BLaER1 treated with 17β-estradiol and CSF1 and Interleukin-3, amounts not matched to agents 10 nM and 100 nM (cell line): ENCODE measurements at regions not wholly inside any gene's neighbourhood (a gene's known extent, or its start where the extent isn't known, plus 50 kb on each side); places are given as distances from the start of the nearest gene placed in this dataset.

ENCODE experiments used
- H3K27ac ChIP-seq, 11 experiments: shearing (Covaris generic); formaldehyde crosslinking; 2 replicates each; pipeline ENCODE4 v1.8.1; 2022
- H3K27me3 ChIP-seq, 11 experiments: shearing (Covaris generic); formaldehyde crosslinking; 2 replicates each; pipeline ENCODE4 v1.8.1; 2022
- H3K36me3 ChIP-seq, 11 experiments: shearing (Covaris generic); formaldehyde crosslinking; 2 replicates each; pipeline ENCODE4 v1.8.1; 2022
- H3K4me1 ChIP-seq, 10 experiments: shearing (Covaris generic); formaldehyde crosslinking; 2 replicates each; pipeline ENCODE4 v1.8.1; 2022
- H3K4me2 ChIP-seq, 11 experiments: shearing (Covaris generic); formaldehyde crosslinking; 2 replicates each; pipeline ENCODE4 v1.8.1; 2022
- H3K4me3 ChIP-seq, 10 experiments: shearing (Covaris generic); formaldehyde crosslinking; 2 replicates each; pipeline ENCODE4 v1.8.1; 2022
- H3K9ac ChIP-seq, 11 experiments: shearing (Covaris generic); formaldehyde crosslinking; 2 replicates each; pipeline ENCODE4 v1.8.1; 2022
- H3K9me3 ChIP-seq, 11 experiments: shearing (Covaris generic); formaldehyde crosslinking; replicated peaks in 1 of 11; 2 replicates each; pipeline ENCODE4 v1.8.1; 2022
- H4K20me1 ChIP-seq, 11 experiments: shearing (Covaris generic); formaldehyde crosslinking; 2 replicates each; pipeline ENCODE4 v1.8.1; 2022
- Cebpa-rat ChIP-seq, 11 experiments: shearing (Covaris generic); IDR thresholded peaks; 2 replicates each; pipeline ENCODE4 v1.8.1; 2022

DNA sequence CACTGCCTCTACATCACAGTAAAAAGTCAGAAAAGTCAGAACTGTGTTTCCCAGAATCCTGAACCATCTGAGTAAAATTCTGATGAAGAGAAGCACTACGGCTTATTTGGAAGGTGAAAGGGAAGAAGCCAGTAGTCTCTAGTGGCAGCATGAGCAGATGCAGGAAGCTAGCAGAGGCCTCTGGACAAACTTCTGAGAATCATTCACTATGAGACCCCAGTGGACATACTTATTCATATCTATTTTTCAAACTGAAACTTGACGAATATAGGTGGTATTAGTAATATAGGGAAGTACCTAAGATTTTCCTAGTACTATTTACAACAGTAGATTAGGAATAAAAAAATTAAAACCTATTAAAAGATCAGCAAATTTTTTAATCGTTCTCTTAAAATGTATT, 272.8 kb upstream of the TTC14 start:
- Histone ChIP-seq H3K4me1 (no peaks in the 10 kb centered on the region), H3K4me2 (no peak overlapping the region), H3K9ac (no peak overlapping the region), H3K27ac (no peak overlapping the region), H3K36me3 (no peaks in the 10 kb centered on the region), H3K27me3 (no peaks in the 10 kb centered on the region), H3K4me3 (no peak overlapping the region), H3K9me3 (peaks cover 0 to 9% (median 0%) of the 10 kb centered on the region in 11 experiments; a peak in 2 of 22 replicates), H4K20me1 (no peaks in the 10 kb centered on the region)
- TF ChIP-seq Cebpa-rat (IDR thresholded peaks at IDR 0.05): no peak

DNA sequence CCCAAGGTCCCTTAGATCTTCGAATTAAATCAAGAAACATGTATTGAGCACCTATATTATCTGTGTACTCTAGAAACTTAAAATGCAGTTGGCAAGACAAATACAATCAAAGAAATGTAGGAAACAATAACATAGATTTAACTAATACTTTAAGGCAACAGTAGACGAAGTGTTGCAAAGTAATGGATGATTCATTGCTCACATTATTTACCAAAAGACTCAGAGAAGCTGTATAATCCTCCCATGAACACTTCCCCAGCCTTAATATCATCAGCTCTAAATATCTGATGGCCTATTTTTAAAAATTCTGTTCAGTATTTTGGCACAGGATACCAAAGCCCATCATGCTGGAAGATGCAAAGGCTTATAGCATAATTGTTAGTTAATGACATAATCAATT, 272.1 kb upstream of the TTC14 start:
- no peaks in the 10 kb centered on the region for H4K20me1 ChIP-seq
- no peaks in the 10 kb centered on the region for H3K27me3 ChIP-seq
- H3K4me3 ChIP-seq: no peak overlapping the region
- no peak overlapping the region for H3K27ac ChIP-seq
- H3K4me2 ChIP-seq: no peak overlapping the region
- H3K9me3 ChIP-seq: peaks cover 0 to 9% (median 0%) of the 10 kb centered on the region in 11 experiments; a peak in 2 of 22 replicates
- TF ChIP-seq Cebpa-rat (IDR thresholded peaks at IDR 0.05): no peak
- H3K36me3 ChIP-seq: no peaks in the 10 kb centered on the region
- no peaks in the 10 kb centered on the region for H3K4me1 ChIP-seq
- H3K9ac ChIP-seq: no peak overlapping the region

DNA sequence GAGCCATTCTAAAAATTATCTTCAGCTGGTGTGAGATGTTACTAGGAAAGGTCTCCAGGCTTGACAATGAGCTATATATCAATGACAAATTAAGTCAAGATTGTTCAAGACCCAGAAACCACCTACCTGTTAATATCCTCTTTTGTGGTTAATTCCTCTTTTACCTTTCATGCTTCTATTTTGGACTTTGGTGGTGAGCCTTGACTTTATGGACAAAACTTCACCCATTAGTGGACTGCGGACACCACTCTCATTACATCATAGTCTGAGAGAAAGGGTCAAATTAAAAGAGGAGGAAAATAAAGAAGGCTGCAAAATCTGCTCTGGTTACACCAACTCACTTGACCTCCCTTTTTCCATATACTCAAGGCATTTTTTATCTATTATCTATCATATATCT, 271.5 kb upstream of the TTC14 start:
- Histone ChIP-seq H4K20me1 (no peaks in the 10 kb centered on the region), H3K9me3 (peaks cover 0 to 9% (median 0%) of the 10 kb centered on the region in 11 experiments; a peak in 2 of 22 replicates), H3K9ac (no peak overlapping the region), H3K27me3 (no peaks in the 10 kb centered on the region), H3K4me3 (no peak overlapping the region), H3K4me1 (no peaks in the 10 kb centered on the region), H3K4me2 (no peak overlapping the region), H3K27ac (no peak overlapping the region), H3K36me3 (no peaks in the 10 kb centered on the region)
- TF ChIP-seq Cebpa-rat (IDR thresholded peaks at IDR 0.05): no peak

DNA sequence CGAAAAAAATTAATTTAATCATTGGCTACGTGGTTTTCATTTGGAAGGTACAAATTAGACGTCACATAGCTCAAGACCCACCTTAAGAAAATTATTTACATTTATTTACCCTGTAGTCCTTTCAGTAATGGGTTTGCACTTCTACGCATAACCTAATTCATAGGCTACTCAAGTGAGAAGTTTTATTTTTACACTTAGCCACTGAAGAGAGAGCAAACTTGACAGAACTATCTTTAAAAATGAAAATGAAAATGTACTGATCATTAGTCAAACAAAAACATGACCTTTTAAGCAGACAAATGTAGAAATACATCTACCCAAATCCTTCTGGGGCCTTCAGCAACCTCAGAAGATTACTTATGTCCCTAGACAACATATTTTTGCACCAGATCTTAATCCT, 269.4 kb upstream of the TTC14 start:
- no peak overlapping the region for H3K27ac ChIP-seq
- no peak overlapping the region for H3K9ac ChIP-seq

DNA sequence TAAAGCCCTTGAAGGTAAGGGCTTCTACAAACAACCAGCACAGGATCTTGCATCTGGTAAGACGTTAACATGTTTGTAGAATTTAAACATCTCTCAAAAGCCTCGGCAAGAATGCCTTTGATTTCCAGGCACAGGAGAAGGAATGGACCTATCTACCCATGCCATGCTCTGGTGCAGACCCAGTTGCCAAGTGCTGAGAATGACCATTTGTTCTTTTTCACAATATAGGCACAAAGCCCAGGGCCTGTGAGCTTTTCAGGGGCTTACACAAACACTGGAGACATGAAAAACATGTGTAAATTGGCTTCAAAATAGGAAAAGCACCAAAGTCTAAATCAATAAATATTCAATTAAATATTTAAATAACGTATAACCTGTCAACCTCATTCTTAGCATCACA, 266.9 kb upstream of the TTC14 start:
- Histone ChIP-seq H3K27me3 (no peaks in the 10 kb centered on the region), H3K4me2 (no peak overlapping the region), H4K20me1 (no peaks in the 10 kb centered on the region), H3K4me3 (no peak overlapping the region), H3K36me3 (no peaks in the 10 kb centered on the region), H3K9me3 (peaks cover 0 to 9% (median 0%) of the 10 kb centered on the region in 11 experiments; a peak in 2 of 22 replicates), H3K9ac (no peak overlapping the region), H3K4me1 (no peaks in the 10 kb centered on the region), H3K27ac (no peak overlapping the region)
- TF ChIP-seq Cebpa-rat (IDR thresholded peaks at IDR 0.05): no peak

More for the DNA sequence above, 269.4 kb upstream of the TTC14 start:
- H3K4me3 ChIP-seq: no peak overlapping the region
- H3K4me1 ChIP-seq: no peaks in the 10 kb centered on the region
- H3K27me3 ChIP-seq: no peaks in the 10 kb centered on the region
- H3K36me3 ChIP-seq: no peaks in the 10 kb centered on the region
- no peak overlapping the region for H3K4me2 ChIP-seq
- peaks cover 0 to 9% (median 0%) of the 10 kb centered on the region in 11 experiments; a peak in 2 of 22 replicates for H3K9me3 ChIP-seq
- no peaks in the 10 kb centered on the region for H4K20me1 ChIP-seq
- no peak for TF ChIP-seq Cebpa-rat (IDR thresholded peaks at IDR 0.05)

DNA sequence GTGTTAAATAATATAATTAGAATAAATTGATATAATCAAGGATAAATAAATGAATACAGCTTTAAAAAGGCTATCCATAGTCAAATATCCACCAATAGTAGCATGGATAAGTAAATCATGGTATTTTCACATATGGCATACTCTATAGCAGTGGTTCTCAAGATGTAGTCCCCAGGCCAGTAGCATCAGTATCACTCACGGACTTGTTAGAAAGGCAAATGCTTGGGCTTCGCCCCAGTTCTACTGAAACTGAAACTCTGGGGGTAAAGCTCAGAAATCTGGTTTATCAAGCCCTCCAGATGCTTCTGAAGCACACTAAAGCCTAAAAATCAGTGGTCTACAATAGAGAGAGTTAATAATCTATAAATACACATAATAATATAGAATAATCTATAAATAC, 261.6 kb upstream of the TTC14 start:
- Histone ChIP-seq H4K20me1 (no peaks in the 10 kb centered on the region; a peak in 1 of 22 replicates), H3K4me1 (no peaks in the 10 kb centered on the region), H3K9me3 (no peaks in the 10 kb centered on the region), H3K9ac (no peak overlapping the region), H3K27ac (no peak overlapping the region), H3K27me3 (no peaks in the 10 kb centered on the region), H3K4me3 (no peak overlapping the region), H3K36me3 (no peaks in the 10 kb centered on the region), H3K4me2 (no peak overlapping the region)
- TF ChIP-seq Cebpa-rat (IDR thresholded peaks at IDR 0.05): no peak

DNA sequence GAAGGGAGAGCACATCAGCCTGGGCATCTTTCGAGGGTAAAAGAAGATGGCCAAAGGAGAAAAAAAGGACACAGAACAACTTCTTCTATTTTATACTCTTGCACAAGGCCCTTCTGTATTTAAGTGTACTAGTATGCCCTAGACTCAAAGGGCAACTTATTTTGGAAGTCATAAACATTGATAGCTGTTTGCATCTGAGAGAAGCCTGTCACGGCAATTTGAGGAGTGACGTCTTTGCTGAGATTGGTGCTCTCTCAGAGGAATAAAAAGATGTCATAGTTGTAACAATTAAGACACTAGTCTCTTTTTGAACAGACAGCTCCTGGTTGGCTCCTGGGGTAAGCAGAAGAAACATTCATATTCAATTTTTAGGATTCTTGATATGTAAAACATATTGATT, 260.4 kb upstream of the TTC14 start:
- H3K4me1 ChIP-seq: no peaks in the 10 kb centered on the region
- no peaks in the 10 kb centered on the region for H3K9me3 ChIP-seq
- no peak overlapping the region for H3K4me3 ChIP-seq
- no peak overlapping the region for H3K27ac ChIP-seq
- no peak for TF ChIP-seq Cebpa-rat (IDR thresholded peaks at IDR 0.05)
- no peak overlapping the region for H3K4me2 ChIP-seq
- no peaks in the 10 kb centered on the region for H3K36me3 ChIP-seq
- H4K20me1 ChIP-seq: no peaks in the 10 kb centered on the region; a peak in 1 of 22 replicates
- H3K9ac ChIP-seq: no peak overlapping the region
- H3K27me3 ChIP-seq: no peaks in the 10 kb centered on the region

DNA sequence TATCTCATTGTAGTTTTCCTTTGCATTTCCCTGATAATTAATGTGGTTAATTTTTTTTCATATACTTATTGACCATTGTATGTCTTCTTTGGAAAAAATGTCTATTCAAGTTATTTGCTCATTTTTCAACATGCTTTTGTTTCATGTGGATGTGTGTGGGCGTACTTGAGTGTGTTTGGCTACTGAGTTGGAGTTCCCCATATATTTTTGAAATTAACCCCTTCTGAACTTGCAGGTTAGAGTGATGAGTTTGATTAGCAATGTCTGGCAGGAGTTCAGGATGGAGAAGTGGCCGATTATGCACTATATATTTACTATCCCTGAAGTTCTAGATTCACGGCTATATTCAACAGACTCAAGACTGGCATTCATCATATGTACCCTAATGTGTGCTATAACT, 250.4 kb upstream of the TTC14 start:
- no peaks in the 10 kb centered on the region for H3K36me3 ChIP-seq
- H3K4me2 ChIP-seq: no peak overlapping the region
- peaks cover 0 to 17% (median 0%) of the 10 kb centered on the region in 11 experiments; a peak in 7 of 22 replicates for H3K9me3 ChIP-seq
- H3K9ac ChIP-seq: no peak overlapping the region
- no peaks in the 10 kb centered on the region for H3K4me1 ChIP-seq
- no peaks in the 10 kb centered on the region for H3K27me3 ChIP-seq
- no peak overlapping the region for H3K4me3 ChIP-seq
- no peak for TF ChIP-seq Cebpa-rat (IDR thresholded peaks at IDR 0.05)
- no peak overlapping the region for H3K27ac ChIP-seq
- H4K20me1 ChIP-seq: no peaks in the 10 kb centered on the region

DNA sequence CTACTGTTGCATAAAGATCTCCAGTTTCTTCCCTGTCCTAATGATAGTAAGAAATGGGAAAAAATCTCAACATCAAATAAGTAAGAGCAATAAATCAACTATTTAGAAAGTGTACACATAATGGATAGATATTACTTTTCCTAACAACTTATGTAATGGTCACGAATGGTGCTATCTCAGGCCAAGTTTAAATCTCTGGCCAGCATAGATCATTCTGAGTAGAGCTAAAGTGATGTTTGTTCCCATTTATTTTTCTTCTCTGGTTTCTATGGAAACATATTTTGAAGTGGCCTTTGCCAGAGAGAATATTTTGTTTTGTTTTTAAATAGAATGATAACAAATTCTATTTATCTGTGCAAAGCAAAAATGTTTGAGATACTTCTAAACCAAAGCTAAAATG, 249.7 kb upstream of the TTC14 start:
- Histone ChIP-seq H3K9ac (no peak overlapping the region), H3K36me3 (no peaks in the 10 kb centered on the region), H3K4me1 (no peaks in the 10 kb centered on the region), H3K4me3 (no peak overlapping the region), H3K4me2 (no peak overlapping the region), H3K27ac (no peak overlapping the region), H3K9me3 (peaks cover 0 to 11% (median 0%) of the 10 kb centered on the region in 11 experiments; a peak in 7 of 22 replicates), H4K20me1 (no peaks in the 10 kb centered on the region), H3K27me3 (no peaks in the 10 kb centered on the region)
- TF ChIP-seq Cebpa-rat (IDR thresholded peaks at IDR 0.05): no peak

DNA sequence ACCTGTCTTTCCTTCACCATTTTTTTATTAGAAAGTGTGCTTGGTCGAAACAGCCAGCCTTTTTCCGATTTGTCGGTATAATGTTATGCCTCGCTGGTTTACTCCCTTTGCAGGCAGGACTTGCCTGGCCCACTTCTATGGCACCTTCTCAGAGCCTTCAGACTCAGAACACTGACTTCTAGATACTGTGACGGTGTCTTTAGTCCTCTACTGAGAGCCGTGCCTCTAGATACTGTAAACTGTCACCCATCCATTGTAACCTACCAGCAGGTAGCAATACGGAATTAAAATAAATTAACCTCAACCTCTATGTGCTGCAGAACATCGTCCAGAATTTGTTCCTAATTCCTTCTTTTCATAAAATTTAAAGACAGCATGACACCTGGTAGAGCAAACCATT, 247.7 kb upstream of the TTC14 start:
- Histone ChIP-seq H3K4me2 (no peak overlapping the region), H3K9me3 (no peaks in the 10 kb centered on the region), H3K27me3 (no peaks in the 10 kb centered on the region), H3K4me1 (no peaks in the 10 kb centered on the region), H3K36me3 (no peaks in the 10 kb centered on the region), H3K27ac (no peak overlapping the region), H3K4me3 (no peak overlapping the region), H3K9ac (no peak overlapping the region), H4K20me1 (no peaks in the 10 kb centered on the region)
- TF ChIP-seq Cebpa-rat (IDR thresholded peaks at IDR 0.05): no peak
